ENCODE measurements at regions not wholly inside any gene's neighbourhood (a gene's known extent, or its start where the extent isn't known, plus 50 kb on each side); places are given as distances from the start of the nearest gene placed in this dataset.

- TF ChIP-seq, protein P1, sequence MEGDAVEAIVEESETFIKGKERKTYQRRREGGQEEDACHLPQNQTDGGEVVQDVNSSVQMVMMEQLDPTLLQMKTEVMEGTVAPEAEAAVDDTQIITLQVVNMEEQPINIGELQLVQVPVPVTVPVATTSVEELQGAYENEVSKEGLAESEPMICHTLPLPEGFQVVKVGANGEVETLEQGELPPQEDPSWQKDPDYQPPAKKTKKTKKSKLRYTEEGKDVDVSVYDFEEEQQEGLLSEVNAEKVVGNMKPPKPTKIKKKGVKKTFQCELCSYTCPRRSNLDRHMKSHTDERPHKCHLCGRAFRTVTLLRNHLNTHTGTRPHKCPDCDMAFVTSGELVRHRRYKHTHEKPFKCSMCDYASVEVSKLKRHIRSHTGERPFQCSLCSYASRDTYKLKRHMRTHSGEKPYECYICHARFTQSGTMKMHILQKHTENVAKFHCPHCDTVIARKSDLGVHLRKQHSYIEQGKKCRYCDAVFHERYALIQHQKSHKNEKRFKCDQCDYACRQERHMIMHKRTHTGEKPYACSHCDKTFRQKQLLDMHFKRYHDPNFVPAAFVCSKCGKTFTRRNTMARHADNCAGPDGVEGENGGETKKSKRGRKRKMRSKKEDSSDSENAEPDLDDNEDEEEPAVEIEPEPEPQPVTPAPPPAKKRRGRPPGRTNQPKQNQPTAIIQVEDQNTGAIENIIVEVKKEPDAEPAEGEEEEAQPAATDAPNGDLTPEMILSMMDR (conservative IDR thresholded peaks at IDR 0.05; ENCODE audit: low read length): no peak
- TF ChIP-seq EZH2phosphoT487 (IDR thresholded peaks at IDR 0.05; ENCODE audit: borderline replicate concordance, low read depth, low read length): no peak
Observed at GRCh38 chr13:44068169-44068568, 188.5 kb downstream of the LACC1 start.

Measured in OCI-LY7 (cell line).